ENCODE measurements at regions not wholly inside any gene's neighbourhood (a gene's known extent, or its start where the extent isn't known, plus 50 kb on each side); places are given as distances from the start of the nearest gene placed in this dataset.

DNA sequence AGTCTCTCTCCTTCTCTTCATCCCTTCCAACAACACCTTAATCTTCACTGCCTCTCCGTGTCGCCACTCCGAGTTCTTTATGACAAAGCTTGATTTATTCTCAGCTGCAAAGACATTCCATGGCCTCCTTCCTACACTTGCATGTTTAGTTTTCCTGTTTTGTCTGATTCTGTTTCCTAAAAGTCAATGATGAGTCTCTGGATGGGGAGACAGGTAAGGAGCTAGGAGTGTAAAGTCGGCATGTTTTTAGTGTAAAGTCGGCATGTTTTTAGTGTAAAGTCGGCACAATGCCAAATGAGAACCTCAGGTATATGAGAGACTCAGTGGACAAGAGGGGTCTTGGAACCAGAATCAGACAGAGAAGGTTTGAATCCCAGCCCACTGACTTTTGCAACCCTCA is 362.3 kb upstream of the EEF2KMT start:
- BruUV-seq (replicated peaks), result no TSS peak
- TF ChIP-seq EZH2phosphoT487 (IDR thresholded peaks at IDR 0.05; ENCODE audit: borderline replicate concordance, low read depth, low read length) (no peak), CTCF (conservative IDR thresholded peaks at IDR 0.05; ENCODE audit: low read length) (no peak)
- Histone ChIP-seq H3K27ac (ENCODE audit: low read depth, low read length, poor library complexity, severe bottlenecking) (no peak overlapping the region), H3K9me2 (ENCODE audit: insufficient read depth, low read length) (no peaks in the 10 kb centered on the region), H2AFZ (ENCODE audit: low read length) (no peak overlapping the region), H4K20me1 (ENCODE audit: insufficient read depth, low read length) (no peaks in the 10 kb centered on the region), H3K4me3 (ENCODE audit: low read depth, low read length, poor library complexity, severe bottlenecking) (no peak overlapping the region), H3K4me2 (ENCODE audit: low read length) (no peak overlapping the region), H3K79me2 (ENCODE audit: insufficient read depth, low read depth, low read length) (no peaks in the 10 kb centered on the region), H3K36me3 (ENCODE audit: insufficient read depth, low read length) (no peaks in the 10 kb centered on the region), H3K4me1 (ENCODE audit: insufficient read depth, low read length, poor library complexity, severe bottlenecking) (no peaks in the 10 kb centered on the region), H3K9me3 (ENCODE audit: low read length) (no peaks in the 10 kb centered on the region)
- ChIA-PET POLR2A (no interaction called here), CTCF (ENCODE audit: unreplicated experiment) (no interaction called here)
- no peak for DNase-seq (ENCODE audit: low spot score)
- intact Hi-C loops (cut with micrococcal nuclease; ENCODE audit: unreplicated experiment), result no loop called here

GRCh38 chr16:5455110-5455509 is 357.5 kb upstream of the EEF2KMT start:
- H3K4me3 ChIP-seq (ENCODE audit: low read depth, low read length, poor library complexity, severe bottlenecking), result no peak overlapping the region
- intact Hi-C loops (cut with micrococcal nuclease; ENCODE audit: unreplicated experiment), result no loop called here
- no peaks in the 10 kb centered on the region for H3K4me1 ChIP-seq (ENCODE audit: insufficient read depth, low read length, poor library complexity, severe bottlenecking)
- no peak overlapping the region for H3K27ac ChIP-seq (ENCODE audit: low read depth, low read length, poor library complexity, severe bottlenecking)
- TF ChIP-seq CTCF (conservative IDR thresholded peaks at IDR 0.05; ENCODE audit: low read length) (no peak), EZH2phosphoT487 (IDR thresholded peaks at IDR 0.05; ENCODE audit: borderline replicate concordance, low read depth, low read length) (no peak)
- H3K79me2 ChIP-seq (ENCODE audit: insufficient read depth, low read depth, low read length), result no peaks in the 10 kb centered on the region
- no peak for DNase-seq (ENCODE audit: low spot score)
- no peaks in the 10 kb centered on the region for H3K36me3 ChIP-seq (ENCODE audit: insufficient read depth, low read length)
- no peak overlapping the region for H2AFZ ChIP-seq (ENCODE audit: low read length)
- H3K4me2 ChIP-seq (ENCODE audit: low read length), result no peak overlapping the region
- H3K9me3 ChIP-seq (ENCODE audit: low read length), result no peaks in the 10 kb centered on the region
- H3K9me2 ChIP-seq (ENCODE audit: insufficient read depth, low read length), result no peaks in the 10 kb centered on the region
- H4K20me1 ChIP-seq (ENCODE audit: insufficient read depth, low read length), result no peaks in the 10 kb centered on the region
- ChIA-PET POLR2A (no interaction called here), CTCF (ENCODE audit: unreplicated experiment) (no interaction called here)
- no TSS peak for BruUV-seq (replicated peaks)

DNA sequence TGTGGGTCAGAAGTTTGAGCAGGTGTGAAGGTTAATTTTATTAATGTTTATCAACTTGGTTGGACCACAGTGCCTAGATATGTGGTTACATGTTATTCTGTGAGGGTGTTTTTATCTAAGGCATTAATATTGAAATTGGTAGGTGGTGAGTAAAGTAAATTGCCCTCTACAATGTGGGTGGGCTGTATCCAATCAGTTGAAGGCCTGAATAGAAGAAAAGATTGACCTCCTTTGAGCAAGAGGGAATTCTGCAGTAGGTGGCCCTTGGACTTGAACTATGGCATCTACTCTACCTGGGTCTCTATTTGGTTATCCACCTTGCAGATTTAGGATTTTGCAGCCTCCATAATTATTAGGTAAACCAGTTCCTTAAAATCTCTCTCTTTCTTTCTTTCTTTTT is 356.8 kb upstream of the EEF2KMT start:
- no peak for TF ChIP-seq EZH2phosphoT487 (IDR thresholded peaks at IDR 0.05; ENCODE audit: borderline replicate concordance, low read depth, low read length)
- TF ChIP-seq CTCF (conservative IDR thresholded peaks at IDR 0.05; ENCODE audit: low read length), result no peak
- H2AFZ ChIP-seq (ENCODE audit: low read length), result no peak overlapping the region
- no peaks in the 10 kb centered on the region for H3K4me1 ChIP-seq (ENCODE audit: insufficient read depth, low read length, poor library complexity, severe bottlenecking)
- no peak overlapping the region for H3K4me2 ChIP-seq (ENCODE audit: low read length)
- CTCF ChIA-PET (ENCODE audit: unreplicated experiment), result no interaction called here
- no peak overlapping the region for H3K27ac ChIP-seq (ENCODE audit: low read depth, low read length, poor library complexity, severe bottlenecking)
- no peak for DNase-seq (ENCODE audit: low spot score)
- H3K79me2 ChIP-seq (ENCODE audit: insufficient read depth, low read depth, low read length), result no peaks in the 10 kb centered on the region
- no TSS peak for BruUV-seq (replicated peaks)
- H4K20me1 ChIP-seq (ENCODE audit: insufficient read depth, low read length), result no peaks in the 10 kb centered on the region
- H3K9me3 ChIP-seq (ENCODE audit: low read length), result no peaks in the 10 kb centered on the region
- POLR2A ChIA-PET, result no interaction called here
- intact Hi-C loops (cut with micrococcal nuclease; ENCODE audit: unreplicated experiment), result no loop called here
- no peak overlapping the region for H3K4me3 ChIP-seq (ENCODE audit: low read depth, low read length, poor library complexity, severe bottlenecking)
- no peaks in the 10 kb centered on the region for H3K9me2 ChIP-seq (ENCODE audit: insufficient read depth, low read length)
- no peaks in the 10 kb centered on the region for H3K36me3 ChIP-seq (ENCODE audit: insufficient read depth, low read length)
